Endodermal cell (in vitro differentiated cells): ENCODE measurements at regions not wholly inside any gene's neighbourhood (a gene's known extent, or its start where the extent isn't known, plus 50 kb on each side); places are given as distances from the start of the nearest gene placed in this dataset.
"Not testable (repeated sequence)": the region's sequence is repeated elsewhere in the genome, so short reads cannot be mapped to it uniquely, and the experiment has no call there.

Experiments used
- DNase-seq: peaks from one replicate; pipeline ENCODE4 v3.0.0-alpha.2; 2017
- H3K27ac ChIP-seq: 2 replicates; pipeline ENCODE4 v1.5.1; 2013; ENCODE audit warnings: mild to moderate bottlenecking, low read depth, low read length, moderate library complexity
- H3K27me3 ChIP-seq: 2 replicates; pipeline ENCODE4 v1.6.1; 2013; ENCODE audit warnings: mild to moderate bottlenecking, low read length, moderate library complexity; ENCODE audit not compliant: insufficient read depth, control insufficient read depth, poor library complexity, severe bottlenecking
- H3K36me3 ChIP-seq: 2 replicates; pipeline ENCODE4 v1.7.0; 2013; ENCODE audit warnings: mild to moderate bottlenecking, low read length, moderate library complexity; ENCODE audit not compliant: control insufficient read depth, insufficient read depth
- H3K4me1 ChIP-seq: one replicate; pipeline ENCODE4 v1.7.0; 2013; ENCODE audit warnings: low read length; ENCODE audit not compliant: control insufficient read depth, insufficient read depth
- H3K4me3 ChIP-seq: 2 replicates; pipeline ENCODE4 v1.5.1; 2013; ENCODE audit warnings: mild to moderate bottlenecking, low read length, moderate library complexity
- H3K9ac ChIP-seq: 2 replicates; pipeline ENCODE4 v1.6.1; 2013; ENCODE audit warnings: mild to moderate bottlenecking, low read length, moderate library complexity; ENCODE audit not compliant: poor library complexity, severe bottlenecking; ENCODE audit errors: extremely low read depth
- H3K9me3 ChIP-seq: 2 replicates; pipeline ENCODE4 v1.6.1; 2013; ENCODE audit warnings: mild to moderate bottlenecking, low read length, moderate library complexity; ENCODE audit not compliant: control insufficient read depth
- H3K27ac Mint-ChIP-seq: 2 replicates; pipeline ENCODE4 v1.8.0; 2020; ENCODE audit warnings: mixed read lengths
- H3K27me3 Mint-ChIP-seq: 2 replicates; pipeline ENCODE4 v1.8.0; 2021; ENCODE audit warnings: mild to moderate bottlenecking, mixed read lengths; ENCODE audit not compliant: insufficient read depth
- H3K36me3 Mint-ChIP-seq: 2 replicates; pipeline ENCODE4 v1.8.0; 2020; ENCODE audit warnings: low read depth, mixed read lengths
- H3K4me1 Mint-ChIP-seq: 2 replicates; pipeline ENCODE4 v1.8.0; 2020; ENCODE audit warnings: mixed read lengths
- H3K4me3 Mint-ChIP-seq: 2 replicates; pipeline ENCODE4 v1.8.0; 2020; ENCODE audit warnings: mild to moderate bottlenecking, moderate library complexity, mixed read lengths
- H3K9me3 Mint-ChIP-seq: 2 replicates; pipeline ENCODE4 v1.8.0; 2020; ENCODE audit warnings: mild to moderate bottlenecking, mixed read lengths
- CTCF ChIP-seq: fragments of 200-600 bp; sonication (generic); conservative IDR thresholded peaks from 2 replicates; pipeline ENCODE4 v1.5.0; 2021; ENCODE audit warnings: antibody characterized with exemption, mild to moderate bottlenecking
- WGBS, 2 experiments: methylation state at CpG; one replicate each; pipeline versions ENCODE4 v1.1.5 to v1.1.7; 2013; ENCODE audit warnings: missing lambda C conversion rate in 2 of 2, mixed read lengths in 1 of 2; ENCODE audit not compliant: insufficient coverage in 1 of 2, insufficient read length in 1 of 2; 5-methylcytosine and 5-hydroxymethylcytosine counted together

DNA sequence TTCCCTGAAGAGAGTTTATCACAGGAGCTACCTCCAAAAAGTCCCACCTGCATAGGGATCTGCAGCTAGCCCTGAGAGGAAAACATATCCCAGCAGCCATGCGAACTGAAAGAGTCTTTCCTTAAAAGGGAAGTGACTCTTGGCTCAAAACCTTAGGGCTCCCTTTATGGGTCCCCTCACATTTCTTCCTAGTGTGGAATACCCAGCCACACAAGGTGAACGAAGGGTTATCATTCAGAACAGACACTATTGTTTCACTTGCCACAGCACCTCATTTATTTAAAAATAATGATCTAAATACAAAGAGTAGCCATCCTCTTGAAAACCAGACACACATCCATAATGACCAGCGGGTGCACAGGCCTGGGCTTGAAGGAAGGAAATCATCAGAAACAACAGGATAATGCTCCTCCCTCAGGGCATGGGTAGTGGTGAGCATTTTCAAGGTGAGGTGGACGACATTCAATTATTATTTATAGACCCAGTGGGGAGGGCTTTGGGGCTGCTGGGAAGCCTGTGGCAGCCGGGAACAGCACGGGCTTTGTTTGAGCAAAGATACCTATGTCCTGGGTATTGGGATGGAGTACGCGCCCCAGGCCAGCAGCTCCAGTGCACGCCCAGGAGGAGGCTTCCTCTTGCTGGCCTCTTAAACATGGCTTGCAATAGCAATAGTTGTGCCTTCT lies 119.0 kb upstream of the ITGA6 start:
- Histone ChIP-seq H3K9me3 (no peaks in the 10 kb centered on the region), H3K4me3 (no peak overlapping the region), H3K27me3 (no peaks in the 10 kb centered on the region), H3K9ac (no peak overlapping the region), H3K27ac (no peak overlapping the region), H3K36me3 (no peaks in the 10 kb centered on the region), H3K4me1 (peaks cover 5% of the 10 kb centered on the region)
- no peak overlapping the region for H3K27ac Mint-ChIP-seq
- WGBS, 2 experiments, result 83 to 96% methylated on average over 4 to 9 of the region's 9 CpGs
- no peaks in the 10 kb centered on the region for H3K36me3 Mint-ChIP-seq
- no peak overlapping the region for H3K4me3 Mint-ChIP-seq
- H3K27me3 Mint-ChIP-seq, result peaks cover 8% of the 10 kb centered on the region
- H3K9me3 Mint-ChIP-seq, result no peaks in the 10 kb centered on the region
- no peak for TF ChIP-seq CTCF
- peaks cover 7% of the 10 kb centered on the region for H3K4me1 Mint-ChIP-seq
- DNase-seq, result no peak

GRCh38 chr2:172311921-172312345 lies 115.5 kb upstream of the ITGA6 start:
- WGBS, 2 experiments, result 80 to 87% methylated on average over 1 to 2 of the region's 2 CpGs
- H3K27me3 ChIP-seq, result no peaks in the 10 kb centered on the region
- DNase-seq, result no peak

DNA sequence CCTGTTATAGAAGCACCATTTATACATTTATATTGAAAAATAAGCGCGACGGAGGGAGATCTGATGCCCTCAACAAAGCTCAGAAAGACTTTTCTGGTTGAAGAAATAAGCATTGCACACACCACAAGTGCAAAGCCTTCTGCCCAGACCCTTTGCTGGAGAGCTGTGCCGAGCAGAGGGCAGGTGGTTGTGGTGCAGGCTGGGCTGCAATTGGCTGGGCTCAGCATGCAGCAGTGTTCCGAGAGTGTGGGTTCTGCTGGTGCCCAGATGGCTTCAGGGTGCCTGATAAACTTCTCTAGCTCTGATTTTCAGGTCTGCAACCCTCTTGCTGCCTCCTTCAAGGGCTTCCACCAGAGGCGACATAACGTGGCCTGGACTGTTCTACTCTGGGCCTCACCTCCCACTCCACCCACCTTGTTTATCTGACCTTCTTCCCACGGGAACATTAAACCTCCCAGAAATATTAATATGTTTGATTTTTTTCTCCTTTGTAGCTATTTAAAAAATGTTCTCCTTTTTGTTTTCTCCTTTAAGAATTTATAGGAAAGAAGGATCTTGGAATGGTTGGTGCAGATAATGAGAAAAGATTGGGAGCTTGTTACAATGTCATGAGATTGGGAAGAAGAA lies 113.6 kb upstream of the ITGA6 start:
- Histone ChIP-seq H3K9me3 (no peaks in the 10 kb centered on the region), H3K27ac (no peak overlapping the region), H3K36me3 (no peaks in the 10 kb centered on the region), H3K4me3 (no peak overlapping the region), H3K9ac (no peak overlapping the region), H3K4me1 (no peaks in the 10 kb centered on the region), H3K27me3 (no peaks in the 10 kb centered on the region)
- no peaks in the 10 kb centered on the region for H3K27me3 Mint-ChIP-seq
- TF ChIP-seq CTCF, result no peak
- H3K4me3 Mint-ChIP-seq, result no peak overlapping the region
- H3K4me1 Mint-ChIP-seq, result no peaks in the 10 kb centered on the region
- H3K9me3 Mint-ChIP-seq, result peaks cover 2% of the 10 kb centered on the region
- WGBS, 2 experiments, result 70 to 83% methylated on average over 6 to 8 of the region's 8 CpGs
- DNase-seq, result peak; percentile 30
- H3K27ac Mint-ChIP-seq, result no peak overlapping the region
- H3K36me3 Mint-ChIP-seq, result no peaks in the 10 kb centered on the region

More at GRCh38 chr2:172311921-172312345, 115.5 kb upstream of the ITGA6 start:
- no peaks in the 10 kb centered on the region for H3K36me3 ChIP-seq
- no peak overlapping the region for H3K27ac ChIP-seq
- no peak overlapping the region for H3K4me3 ChIP-seq
- H3K4me1 Mint-ChIP-seq, result peaks cover 7% of the 10 kb centered on the region
- no peaks in the 10 kb centered on the region for H3K9me3 ChIP-seq
- H3K36me3 Mint-ChIP-seq, result no peaks in the 10 kb centered on the region
- H3K9ac ChIP-seq, result no peak overlapping the region
- peaks cover 5% of the 10 kb centered on the region for H3K4me1 ChIP-seq
- TF ChIP-seq CTCF, result no peak
- no peaks in the 10 kb centered on the region for H3K27me3 Mint-ChIP-seq
- no peak overlapping the region for H3K4me3 Mint-ChIP-seq
- no peak overlapping the region for H3K27ac Mint-ChIP-seq
- peaks cover 2% of the 10 kb centered on the region for H3K9me3 Mint-ChIP-seq

- not testable (repeated sequence) for H3K27ac ChIP-seq, H3K27ac Mint-ChIP-seq, H3K27me3 Mint-ChIP-seq, H3K36me3 Mint-ChIP-seq, H3K4me3 Mint-ChIP-seq, H3K9me3 Mint-ChIP-seq, H3K27me3 ChIP-seq, DNase-seq, H3K4me1 Mint-ChIP-seq, H3K4me1 ChIP-seq, H3K4me3 ChIP-seq, H3K9ac ChIP-seq, H3K9me3 ChIP-seq, H3K36me3 ChIP-seq
- WGBS, 2 experiments, result 75% methylated on average over 7 of the region's 21 CpGs; no CpG with 5 or more reads in 1 of the 2 experiments
These were observed 112.3 kb upstream of the ITGA6 start for GRCh38 chr2:172315070-172315469.
